HG03565 (cell line): ENCODE measurements at regions not wholly inside any gene's neighbourhood (a gene's known extent, or its start where the extent isn't known, plus 50 kb on each side); places are given as distances from the start of the nearest gene placed in this dataset.
"Not testable (repeated sequence)": the region's sequence is repeated elsewhere in the genome, so short reads cannot be mapped to it uniquely, and the experiment has no call there.

ENCODE experiments used
- ATAC-seq: cut with Tn5 transposase; IDR thresholded peaks from one replicate; pipeline ENCODE4 v1.9.1; 2021; ENCODE audit warnings: mild to moderate bottlenecking, moderate library complexity; ENCODE audit not compliant: unreplicated experiment

DNA sequence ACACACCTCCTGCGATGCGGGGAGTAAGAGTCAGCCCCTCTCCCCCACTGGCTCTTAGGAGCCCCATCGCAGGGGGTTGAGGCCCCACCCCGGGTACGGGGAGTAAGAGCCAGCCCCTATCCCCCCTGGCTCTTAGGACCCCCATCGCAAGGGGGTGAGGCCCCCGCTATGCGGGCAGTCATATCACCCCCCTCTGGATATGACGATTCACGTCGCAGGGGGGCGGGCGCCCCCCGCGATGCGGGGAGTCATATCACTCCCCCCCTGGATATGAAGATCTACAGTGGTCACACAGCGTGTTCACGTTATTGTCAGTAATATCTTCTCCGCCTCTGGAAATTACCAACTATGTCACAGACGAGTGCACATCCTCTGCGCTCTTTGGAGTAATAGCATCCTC lies 61.1 kb downstream of the DEFB131A start:
- not testable (repeated sequence) for ATAC-seq

DNA sequence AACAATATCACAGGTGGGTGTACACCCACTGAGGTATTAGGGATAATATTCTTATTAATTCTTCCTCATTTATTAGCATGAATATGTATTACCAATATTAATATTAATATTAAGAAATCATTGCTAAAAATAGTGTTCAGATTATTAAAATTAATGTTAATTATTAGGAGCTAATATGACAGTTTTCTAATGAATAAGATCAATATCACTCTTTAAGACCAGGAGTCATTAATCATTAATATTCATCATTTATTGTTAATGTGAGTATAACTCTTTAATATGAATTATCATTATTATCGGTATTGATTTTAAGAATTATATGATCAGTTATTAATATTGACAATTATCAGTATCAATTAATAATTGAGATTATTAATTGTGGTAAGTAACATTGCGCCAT lies 62.5 kb downstream of the DEFB131A start:
- not testable (repeated sequence) for ATAC-seq

DNA sequence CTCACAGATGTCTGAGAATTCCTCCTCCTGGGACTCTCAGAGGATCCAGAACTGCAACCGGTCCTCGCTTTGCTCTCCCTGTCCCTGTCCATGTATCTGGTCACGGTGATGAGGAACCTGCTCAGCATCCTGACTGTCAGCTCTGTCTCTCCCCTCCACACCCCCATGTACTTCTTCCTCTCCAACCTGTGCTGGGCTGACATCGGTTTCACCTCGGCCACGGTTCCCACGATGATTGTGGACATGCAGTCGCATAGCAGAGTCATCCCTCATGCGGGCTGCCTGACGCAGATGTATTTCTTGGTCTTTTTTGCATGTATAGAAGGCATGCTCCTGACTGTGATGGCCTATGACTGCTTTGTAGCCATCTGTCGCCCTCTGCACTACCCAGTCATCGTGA lies 68.7 kb downstream of the DEFB131A start:
- ATAC-seq = not testable (repeated sequence)

DNA sequence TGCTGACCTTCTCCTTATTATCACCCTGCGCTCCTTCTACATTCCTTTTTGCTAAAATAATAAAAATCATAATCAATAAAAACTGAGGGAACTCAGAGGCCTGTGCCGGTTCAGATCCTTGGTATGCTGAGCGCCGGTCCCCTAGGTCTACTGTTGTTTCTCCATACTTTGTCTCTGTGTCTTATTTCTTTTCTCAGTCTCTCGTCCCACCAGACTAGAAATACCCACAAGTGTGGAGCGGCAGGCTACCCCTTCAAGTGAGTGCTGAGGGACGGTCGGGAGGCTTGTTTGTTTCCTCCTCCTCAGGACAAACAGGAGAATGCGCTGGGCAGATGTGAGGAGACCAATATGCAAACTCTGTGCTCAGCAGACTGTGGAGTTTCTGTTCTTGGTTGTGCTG lies 75.4 kb downstream of the DEFB131A start:
- ATAC-seq = not testable (repeated sequence)

DNA sequence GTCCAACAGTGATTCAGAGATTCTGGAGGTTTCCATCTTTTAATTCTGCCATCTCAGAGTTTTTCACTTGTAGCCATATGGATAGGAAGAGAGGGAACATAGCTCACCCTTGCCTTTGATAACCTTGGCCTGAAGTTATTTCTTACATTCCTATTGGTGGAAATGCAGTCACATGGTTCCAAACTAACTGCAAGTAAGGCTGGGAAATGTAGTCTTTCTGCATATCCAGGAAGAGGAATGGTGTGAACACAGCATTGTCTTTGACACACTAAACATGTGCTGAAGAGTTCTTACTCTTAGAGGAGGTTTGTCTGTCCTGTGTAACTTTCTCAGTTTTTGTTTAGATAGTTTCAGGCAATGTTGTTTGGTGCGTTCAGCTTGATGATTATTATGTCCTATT lies 78.7 kb downstream of the DEFB131A start:
- not testable (repeated sequence) for ATAC-seq

DNA sequence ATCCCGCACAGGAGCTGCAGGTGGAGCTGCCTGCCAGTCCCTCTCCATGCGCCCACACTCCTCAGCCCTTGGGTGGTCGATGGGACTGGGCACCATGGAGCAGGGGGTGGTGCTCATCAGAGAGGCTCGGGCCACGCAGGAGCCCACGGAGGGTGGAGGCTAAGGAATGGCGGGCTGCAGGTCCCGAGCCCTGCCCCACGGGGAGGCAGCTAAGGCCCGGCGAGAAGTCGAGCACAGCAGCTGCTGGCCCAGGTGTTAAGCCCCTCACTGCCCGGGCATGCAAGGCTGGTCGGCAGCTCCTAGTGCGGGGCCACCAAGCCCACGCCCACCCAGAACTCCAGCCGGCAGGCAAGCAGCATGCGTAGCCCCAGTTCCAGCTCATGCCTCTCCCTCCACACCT lies 80.2 kb downstream of the DEFB131A start:
- ATAC-seq = not testable (repeated sequence)

DNA sequence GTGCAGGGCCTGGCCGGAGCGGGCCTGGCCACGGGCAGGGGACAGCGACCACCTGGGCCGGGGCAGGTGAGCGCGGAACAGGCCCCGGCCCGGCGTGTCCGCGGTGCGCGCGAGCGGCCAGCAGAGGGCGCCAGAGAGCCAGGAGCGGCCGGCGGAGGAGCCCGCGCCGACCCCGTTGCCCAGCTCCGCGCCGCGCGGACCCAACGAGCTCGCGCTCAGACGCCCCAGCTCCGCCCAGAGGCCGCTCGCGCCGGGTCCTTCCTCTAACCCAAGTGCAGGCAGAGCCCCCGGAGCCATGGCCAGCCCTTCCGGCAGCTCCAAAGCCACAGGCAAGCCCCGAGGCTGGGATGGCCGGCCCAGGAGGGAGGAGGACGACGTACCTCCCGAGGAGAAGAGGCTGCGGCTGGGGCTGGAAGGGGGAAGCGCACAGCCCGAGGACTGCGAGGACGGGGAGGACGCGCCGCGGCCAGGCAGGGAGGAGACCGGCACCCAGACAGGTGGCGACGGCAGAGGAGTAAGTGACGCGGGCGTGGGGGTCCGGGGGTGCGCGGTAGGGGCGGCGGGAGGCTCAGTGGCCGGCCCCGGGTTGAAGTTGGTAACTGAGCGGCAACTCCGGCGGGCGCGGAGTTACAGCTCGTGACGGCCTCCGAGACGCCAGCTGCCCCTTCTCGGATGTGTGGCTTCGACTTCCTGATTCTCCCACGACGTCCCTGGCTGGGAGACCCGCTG lies 88.1 kb downstream of the DEFB131A start:
- ATAC-seq = not testable (repeated sequence)

DNA sequence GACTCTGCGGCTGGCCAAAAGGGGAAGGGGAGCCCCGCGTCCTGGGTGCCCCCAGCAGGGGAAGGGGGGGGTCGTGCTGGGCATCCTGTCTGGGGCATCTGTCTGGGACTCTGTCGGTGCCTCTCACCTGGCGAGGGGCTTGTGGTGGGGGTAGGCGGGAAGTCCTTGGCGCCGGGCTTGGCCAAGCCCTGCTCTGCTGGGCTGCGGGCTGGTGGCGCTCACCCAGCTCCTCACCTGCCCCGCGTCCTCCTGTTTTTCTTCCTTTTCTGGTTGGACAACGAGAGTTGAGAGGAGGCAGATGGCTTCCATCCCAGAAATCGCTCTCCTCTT lies 88.6 kb downstream of the DEFB131A start:
- not testable (repeated sequence) for ATAC-seq

DNA sequence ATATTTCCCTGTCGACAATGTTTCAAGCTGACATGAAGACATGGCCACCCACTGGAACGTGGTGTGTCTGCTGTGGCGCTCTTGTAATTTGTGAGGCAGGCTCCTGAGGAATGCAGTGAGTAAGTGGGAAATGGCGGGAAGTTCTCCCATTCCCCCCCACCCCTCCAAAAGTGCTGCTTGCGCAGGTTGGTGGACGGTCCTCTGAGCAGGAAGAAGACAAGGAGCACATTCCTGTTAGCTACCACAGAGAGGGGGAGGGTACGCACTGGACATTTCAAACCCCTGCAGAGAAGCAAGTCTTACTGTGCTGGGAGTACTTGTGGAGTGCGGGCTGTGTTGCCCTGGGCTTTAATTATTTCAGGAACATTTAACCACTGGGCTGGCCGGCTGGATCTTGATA lies 92.9 kb downstream of the DEFB131A start:
- ATAC-seq = not testable (repeated sequence)

DNA sequence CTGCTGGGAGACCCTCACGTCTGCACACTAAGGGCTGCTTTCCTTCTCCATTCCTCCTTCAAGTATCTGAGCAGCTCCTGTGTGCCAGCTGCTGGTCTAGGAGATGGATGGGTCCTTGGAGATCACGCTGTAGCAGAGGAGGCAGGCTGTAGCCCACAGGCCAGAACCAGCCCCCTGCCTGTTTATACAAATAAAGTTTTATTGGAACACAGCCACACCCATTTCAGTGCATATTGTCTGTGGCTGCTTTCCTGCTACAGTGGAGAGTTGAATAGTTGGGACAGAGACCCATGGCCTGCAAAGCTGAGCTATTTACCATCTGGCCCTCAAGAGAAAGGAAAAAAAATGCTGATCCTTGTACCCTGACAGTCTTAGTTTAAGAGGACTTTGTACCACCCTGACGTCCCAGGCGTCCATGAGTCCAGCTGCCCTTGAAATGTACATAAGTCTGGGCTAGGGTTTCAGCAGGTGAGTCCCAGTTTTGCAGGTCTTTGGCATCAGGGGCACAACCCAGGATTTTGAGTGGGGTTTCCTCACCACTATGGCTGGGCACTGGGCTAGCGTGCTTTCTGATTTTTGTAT lies 95.8 kb downstream of the DEFB131A start:
- ATAC-seq = not testable (repeated sequence)

DNA sequence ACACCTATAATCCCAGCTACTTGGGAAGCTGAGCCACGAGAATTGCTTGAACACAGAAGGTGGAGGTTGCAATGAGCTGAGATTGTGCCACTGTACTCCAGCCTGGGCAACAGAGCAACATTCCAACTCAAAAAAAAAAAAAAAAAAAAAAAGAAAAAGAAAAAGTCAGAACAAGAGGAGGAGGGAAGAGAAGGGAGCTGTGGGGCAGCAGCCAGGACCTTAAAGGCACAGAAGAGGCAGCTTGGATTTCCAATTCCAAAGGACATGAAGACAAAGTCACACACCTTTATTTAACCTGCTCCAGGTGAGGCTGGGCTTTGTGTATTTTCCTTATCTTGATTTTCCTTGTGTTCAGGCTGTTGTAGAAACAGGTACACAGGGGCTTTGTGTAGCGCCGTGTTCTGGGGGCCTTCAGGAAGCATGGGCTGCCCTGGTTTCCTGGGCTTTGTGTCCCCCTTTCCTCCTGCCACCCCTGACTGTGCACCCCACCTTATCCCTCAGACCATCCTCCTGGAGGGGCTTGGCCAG lies 97.2 kb downstream of the DEFB131A start:
- not testable (repeated sequence) for ATAC-seq

DNA sequence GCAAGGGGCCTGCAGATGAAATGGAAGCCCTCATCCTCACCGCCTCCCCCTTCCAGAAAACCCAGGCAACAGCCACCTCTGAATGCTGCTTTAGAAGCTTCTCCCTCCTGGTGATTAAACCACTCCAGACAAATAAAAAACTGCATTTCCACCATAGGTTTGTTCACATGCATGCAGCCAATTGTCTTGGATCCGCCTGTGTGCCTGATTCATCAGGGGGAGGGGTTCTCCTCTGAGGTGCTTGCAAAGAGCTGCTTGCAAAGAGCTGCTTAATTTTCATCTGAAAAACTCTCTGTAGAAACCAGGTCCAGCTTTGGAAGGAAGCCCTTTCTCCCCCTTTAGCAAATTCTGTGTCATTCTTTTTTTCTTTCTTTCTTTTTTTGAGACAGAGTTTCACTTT lies 100.6 kb downstream of the DEFB131A start:
- ATAC-seq = not testable (repeated sequence)

DNA sequence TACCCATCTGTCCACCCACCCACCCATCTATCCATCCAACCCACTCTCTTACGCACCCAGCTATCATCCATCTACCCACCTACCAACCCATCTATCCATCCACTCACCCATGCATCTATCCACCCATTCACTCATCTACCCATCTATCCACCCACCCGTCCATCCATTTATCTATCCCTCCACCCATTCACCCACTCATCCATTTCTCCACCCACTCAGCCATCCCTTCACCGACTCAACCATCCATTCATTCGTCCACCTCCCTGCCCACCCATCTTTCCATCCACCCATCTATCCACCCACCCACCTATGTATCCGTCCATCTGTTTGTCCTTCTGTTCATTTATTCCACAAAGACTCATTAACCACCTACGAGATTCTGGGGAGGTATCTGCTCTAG lies 103.3 kb downstream of the DEFB131A start:
- not testable (repeated sequence) for ATAC-seq

DNA sequence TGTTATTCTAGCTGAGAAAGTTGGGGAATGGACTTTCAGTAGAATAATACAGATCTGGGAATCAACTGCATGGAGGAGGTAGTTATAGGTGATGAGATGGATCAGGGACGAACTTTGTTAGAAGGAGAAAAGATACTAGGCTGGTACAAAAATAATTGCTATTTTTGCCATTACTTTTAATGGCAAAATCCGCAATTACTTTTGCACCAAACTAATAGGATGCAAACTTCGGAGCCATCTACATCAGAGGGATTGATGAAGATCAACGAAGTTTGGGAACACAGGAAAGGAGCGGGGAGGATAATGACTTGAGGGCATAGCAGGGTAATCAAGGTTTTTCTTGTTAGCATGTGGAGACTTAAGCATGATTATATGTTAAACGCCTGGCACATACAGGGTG lies 111.9 kb downstream of the DEFB131A start:
- ATAC-seq = not testable (repeated sequence)

DNA sequence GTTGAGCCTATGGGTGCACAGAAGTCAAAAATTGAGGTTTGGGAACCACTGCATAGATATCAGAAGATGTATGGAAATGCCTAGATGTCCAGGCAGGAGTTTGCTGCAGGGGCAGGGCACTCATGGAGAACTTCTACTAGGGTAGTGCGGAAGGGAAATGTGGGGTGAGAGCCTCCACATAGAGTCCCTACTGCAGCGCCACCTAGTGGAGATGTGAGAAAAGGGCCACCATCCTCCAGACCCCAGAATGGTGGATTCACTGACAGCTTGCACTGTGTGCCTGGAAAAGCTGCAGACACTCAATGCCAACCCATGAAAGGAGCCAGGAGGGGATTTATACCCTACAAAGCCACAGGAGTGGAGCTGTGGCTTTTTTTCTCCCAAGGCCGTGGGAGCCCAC lies 133.7 kb downstream of the DEFB131A start:
- not testable (repeated sequence) for ATAC-seq

DNA sequence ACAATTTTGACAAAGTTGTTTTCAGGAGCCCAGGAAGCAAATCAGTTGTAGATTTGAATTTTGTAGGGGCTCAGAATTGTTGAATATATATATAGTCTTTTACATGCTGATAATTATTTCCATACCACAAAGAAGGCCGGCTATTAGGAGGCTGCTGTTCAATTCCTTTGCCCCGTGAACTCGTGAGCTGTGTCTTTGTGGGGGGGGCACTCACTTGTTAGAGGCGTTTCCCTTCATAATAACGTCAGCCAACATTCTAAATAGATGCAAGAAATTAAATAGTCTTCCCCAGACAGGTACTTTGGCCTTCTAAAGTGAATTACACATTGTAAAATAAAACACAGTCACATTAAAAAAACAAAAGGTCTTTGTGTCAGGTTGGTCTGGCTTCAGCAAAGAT lies 138.7 kb downstream of the DEFB131A start:
- ATAC-seq = not testable (repeated sequence)

DNA sequence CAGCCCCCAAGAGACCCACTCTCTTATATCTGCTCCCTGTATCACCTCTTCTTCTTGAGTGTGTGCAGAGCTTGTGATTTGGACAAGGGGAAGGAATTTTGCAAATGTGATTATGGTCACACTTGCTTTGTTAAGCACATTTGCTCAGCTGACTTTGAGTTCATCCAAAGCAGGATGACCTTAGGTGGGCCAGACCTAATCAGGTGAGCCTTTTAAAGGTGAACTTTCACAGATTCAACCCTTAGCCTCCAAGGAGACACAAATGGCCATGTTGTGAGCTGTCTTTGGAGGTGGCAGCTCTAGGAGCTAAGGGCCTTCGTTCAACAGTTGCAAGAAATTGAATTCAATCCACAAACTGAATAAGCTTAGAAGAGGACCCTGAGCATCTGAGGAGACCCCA lies 147.8 kb downstream of the DEFB131A start:
- no peak for ATAC-seq

DNA sequence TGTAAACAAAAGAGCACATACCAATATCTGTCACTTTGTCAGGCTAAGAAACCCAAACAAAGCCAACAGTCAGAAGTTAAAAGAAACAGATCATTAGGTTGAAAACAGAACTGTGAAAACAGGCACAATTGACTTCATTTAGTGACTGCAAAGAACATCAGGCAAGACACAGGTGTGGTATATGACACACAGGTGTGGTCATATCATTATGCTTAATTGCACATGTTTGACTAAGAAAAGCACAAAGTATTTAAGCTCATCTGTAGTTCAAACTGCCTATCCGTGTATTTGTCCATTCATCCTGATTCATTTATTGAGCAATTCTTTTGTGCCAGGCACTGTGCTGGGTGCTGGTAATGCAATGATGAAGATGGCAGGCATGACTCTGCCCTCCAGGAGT lies 150.7 kb downstream of the DEFB131A start:
- ATAC-seq = no peak

DNA sequence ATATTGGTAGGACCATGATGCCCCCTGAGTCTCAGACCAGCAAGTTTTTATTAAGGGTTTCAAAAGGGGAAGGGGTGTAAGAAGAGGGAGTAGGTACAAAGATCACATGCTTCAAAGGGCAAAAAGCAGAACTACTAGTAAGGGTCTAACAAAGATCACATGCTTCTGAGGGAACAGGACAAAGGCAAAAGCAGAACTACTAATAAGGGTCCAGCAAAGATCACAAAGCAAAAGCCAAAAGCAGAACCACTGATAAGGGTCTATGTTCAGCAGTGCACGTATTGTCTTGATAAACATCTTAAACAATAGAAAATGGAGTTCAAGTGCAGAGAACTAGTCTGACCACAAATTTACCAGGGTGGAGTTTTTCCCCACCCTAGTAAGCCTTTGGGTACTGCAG lies 151.3 kb downstream of the DEFB131A start:
- ATAC-seq = not testable (repeated sequence)

DNA sequence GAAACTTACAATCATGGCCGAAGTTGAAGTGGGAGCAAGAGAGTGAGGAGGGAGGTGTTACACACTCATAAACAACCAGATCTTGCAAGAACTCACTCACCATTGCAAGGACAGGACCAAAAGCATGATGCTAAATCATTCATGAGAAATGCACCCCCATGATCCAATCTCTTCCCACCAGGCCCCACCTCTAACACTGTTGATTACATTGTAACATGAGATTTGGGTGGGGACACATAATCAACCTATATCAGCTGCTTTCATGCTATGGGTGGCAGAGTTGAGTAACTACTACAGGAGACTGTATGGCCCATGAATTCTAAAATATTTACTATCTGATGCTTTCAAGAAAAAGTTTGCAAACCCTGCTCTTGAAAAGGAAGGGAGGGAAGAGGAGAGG lies 155.1 kb downstream of the DEFB131A start:
- ATAC-seq = no peak

DNA sequence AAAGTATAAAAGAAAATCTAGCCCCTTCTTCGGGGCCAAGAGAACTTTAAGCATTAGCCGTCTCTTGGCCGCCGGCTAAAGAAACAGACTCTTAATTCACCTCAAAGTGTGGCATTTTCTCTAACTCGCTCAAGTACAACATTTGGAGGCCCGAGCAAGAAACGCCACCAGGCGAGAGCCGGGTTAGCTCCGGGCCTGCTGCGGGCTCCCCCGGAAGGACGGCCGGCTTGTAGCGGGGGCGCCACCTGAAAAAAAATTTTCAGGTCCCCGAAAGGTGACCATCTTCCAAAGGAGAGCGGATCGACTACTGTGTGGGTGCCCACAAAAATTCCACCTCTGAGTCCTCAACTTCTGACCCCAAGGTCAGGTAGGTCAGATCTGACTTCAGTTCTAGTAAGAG lies 156.0 kb downstream of the DEFB131A start:
- no peak for ATAC-seq

DNA sequence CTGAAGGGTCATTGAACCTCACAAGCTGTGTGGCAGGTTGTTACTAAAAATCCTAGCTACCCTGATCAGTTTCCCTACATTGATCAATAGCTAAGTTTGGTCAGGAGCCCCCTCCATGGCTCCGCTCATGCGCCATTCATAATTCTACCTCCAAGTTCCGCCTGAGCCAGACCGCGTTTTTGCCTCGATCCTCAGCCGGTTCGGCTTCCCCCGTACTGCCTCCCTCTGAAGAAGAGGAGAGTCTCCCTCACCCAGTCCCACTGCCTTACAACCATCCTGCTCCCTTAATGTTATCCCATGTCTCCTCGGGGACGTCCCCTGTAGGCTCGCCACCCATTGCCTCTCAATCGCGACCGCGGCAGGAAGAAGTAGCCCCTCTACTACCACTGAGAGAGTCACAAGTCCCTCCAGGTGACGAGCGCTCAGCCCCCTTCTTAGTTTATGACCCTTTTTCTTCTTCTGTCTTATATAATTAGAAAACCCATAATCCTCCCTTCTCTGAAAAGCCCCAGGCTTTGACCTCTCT lies 158.2 kb downstream of the DEFB131A start:
- ATAC-seq = no peak
